K562 (cell line): ENCODE measurements at regions not wholly inside any gene's neighbourhood (a gene's known extent, or its start where the extent isn't known, plus 50 kb on each side); places are given as distances from the start of the nearest gene placed in this dataset.

Source experiments
- AFF1 ChIP-seq, 2 experiments: fragments of 450-650 bp; IDR thresholded peaks; 2 replicates each; pipeline ENCODE4 v1.6.1; 2018; ENCODE audit warnings: mild to moderate bottlenecking in 2 of 2, low read depth in 1 of 2; ENCODE audit not compliant: partially characterized antibody in 2 of 2
- BACH1 ChIP-seq: fragments of 200-800 bp; sonication (Bioruptor generic); IDR thresholded peaks from 2 replicates; pipeline ENCODE4 v1.6.1; 2016; ENCODE audit warnings: missing genetic modification characterization, missing compliant biosample characterization
- CHAMP1 ChIP-seq: fragments of 450-650 bp; IDR thresholded peaks from 2 replicates; pipeline ENCODE4 v1.6.1; 2016; ENCODE audit warnings: mild to moderate bottlenecking
- DMBX1 ChIP-seq: fragments of 250-450 bp; sonication (Bioruptor Pico); IDR thresholded peaks from 2 replicates; pipeline ENCODE4 v1.8.0; 2022; ENCODE audit warnings: inconsistent platforms, mild to moderate bottlenecking, moderate library complexity, borderline replicate concordance
- FOXK2 ChIP-seq, 2 experiments: fragments of 450-650 bp; IDR thresholded peaks in 1 of 2; conservative IDR thresholded peaks in 1 of 2; 2 replicates each; pipeline ENCODE4 v1.6.1; 2016; ENCODE audit warnings: low read depth in 2 of 2, mild to moderate bottlenecking in 1 of 2
- ID3 ChIP-seq, 2 experiments: fragments of 250-450 bp in 1 of 2; fragments of 450-650 bp in 1 of 2; sonication (Bioruptor Pico) in 1 of 2; IDR thresholded peaks; 2 replicates each; pipeline versions ENCODE4 v1.6.1 to v1.8.0; 2016 to 2021; ENCODE audit warnings: mild to moderate bottlenecking in 2 of 2, moderate library complexity in 2 of 2, missing compliant biosample characterization in 1 of 2, missing genetic modification characterization in 1 of 2
- KAT7 ChIP-seq: sonication (generic); formaldehyde crosslinking; IDR thresholded peaks from 2 replicates; pipeline ENCODE4 v1.8.0; 2022; ENCODE audit warnings: missing genetic modification reagents, mild to moderate bottlenecking, borderline replicate concordance
- KDM1A ChIP-seq, 2 experiments: fragments of 450-650 bp; IDR thresholded peaks; 2 replicates each; pipeline ENCODE4 v1.6.1; 2016; ENCODE audit warnings: mild to moderate bottlenecking in 2 of 2
- LEF1 ChIP-seq: fragments of 450-650 bp; IDR thresholded peaks from 2 replicates; pipeline ENCODE4 v1.6.1; 2016; ENCODE audit warnings: mild to moderate bottlenecking
- MTA3 ChIP-seq: fragments of 450-650 bp; formaldehyde crosslinking; IDR thresholded peaks from 2 replicates; pipeline ENCODE4 v1.6.1; 2017; ENCODE audit warnings: mild to moderate bottlenecking, borderline replicate concordance
- PCBP1 ChIP-seq: fragments of 200-400 bp; formaldehyde crosslinking; IDR thresholded peaks from 2 replicates; pipeline ENCODE4 v1.6.1; 2018; ENCODE audit warnings: mild to moderate bottlenecking, low read depth, low read length; ENCODE audit not compliant: poor library complexity, severe bottlenecking
- SMARCA5 ChIP-seq: fragments of 450-650 bp; IDR thresholded peaks from 2 replicates; pipeline ENCODE4 v1.6.1; 2016
- SMARCC2 ChIP-seq: fragments of 450-650 bp; IDR thresholded peaks from 2 replicates; pipeline ENCODE4 v1.6.1; 2017; ENCODE audit warnings: antibody characterized with exemption, moderate library complexity, mild to moderate bottlenecking, low read depth
- TRIM24 ChIP-seq, 2 experiments: fragments of 450-650 bp; IDR thresholded peaks; 2 replicates each; pipeline ENCODE4 v1.6.1; 2016
- YBX1 ChIP-seq: fragments of 450-650 bp; IDR thresholded peaks from 2 replicates; pipeline ENCODE4 v1.7.1; 2016; ENCODE audit warnings: mild to moderate bottlenecking
- ZBTB12 ChIP-seq: fragments of 250-450 bp; sonication (Bioruptor Pico); IDR thresholded peaks from 2 replicates; pipeline ENCODE4 v1.4.0; 2020
- ZBTB26 ChIP-seq: fragments of 450-650 bp; formaldehyde crosslinking; IDR thresholded peaks from 2 replicates; pipeline ENCODE4 v1.4.0; 2022; ENCODE audit warnings: missing genetic modification characterization
- ZNF12 ChIP-seq: sonication (generic); formaldehyde crosslinking; IDR thresholded peaks from 2 replicates; pipeline ENCODE4 v1.4.0; 2020; ENCODE audit warnings: mild to moderate bottlenecking, missing genetic modification reagents
- ZNF561 ChIP-seq: fragments of 450-650 bp; formaldehyde crosslinking; conservative IDR thresholded peaks from 2 replicates; pipeline ENCODE4 v1.4.0; 2020; ENCODE audit warnings: mild to moderate bottlenecking, moderate library complexity

GRCh38 chr6:28769626-28770402, 154.0 kb downstream of the TRIM27 start (continued):
- TF ChIP-seq ID3 (CRISPR knock-in tag; IDR thresholded peaks at IDR 0.05) = no peak
- no peak for TF ChIP-seq ID3 (tag; IDR thresholded peaks at IDR 0.05)
- TF ChIP-seq CHAMP1 = no peak
- no peak for TF ChIP-seq SMARCA5
- TF ChIP-seq YBX1 = no peak
- no peak for TF ChIP-seq PCBP1
- TF ChIP-seq ZBTB12 (CRISPR knock-in tag) = no peak
- no peak for TF ChIP-seq MTA3
- no peak for TF ChIP-seq TRIM24 (IDR thresholded peaks at IDR 0.05)
- TF ChIP-seq LEF1 = no peak
- TF ChIP-seq AFF1 (IDR thresholded peaks at IDR 0.05; ENCODE audit: low read depth in 1 of 2, partially characterized antibody in 2 of 2) = no peak
- peak; percentile 89 for TF ChIP-seq BACH1 (tag)
- TF ChIP-seq FOXK2 (conservative IDR thresholded peaks at IDR 0.05 in 1 of 2, IDR thresholded peaks at IDR 0.05 in 1 of 2; ENCODE audit: low read depth in 2 of 2) = peak; percentile 68 to 80
- TF ChIP-seq ZNF12 (CRISPR knock-in tag) = no peak
- TF ChIP-seq ZBTB26 = no peak
- no peak for TF ChIP-seq KAT7 (CRISPR knock-in tag)
- TF ChIP-seq ZNF561 = no peak
- no peak for TF ChIP-seq KDM1A (IDR thresholded peaks at IDR 0.05)
- TF ChIP-seq SMARCC2 = 0 out of 2 replicates have a peak, but pooled peaks have one; percentile 18
- no peak for TF ChIP-seq DMBX1 (CRISPR knock-in tag)
